ENCODE measurements at regions not wholly inside any gene's neighbourhood (a gene's known extent, or its start where the extent isn't known, plus 50 kb on each side); places are given as distances from the start of the nearest gene placed in this dataset.

GRCh38 chr20:57038608-57039440 is 227.6 kb downstream of the BMP7 start:
- no peak overlapping the region for H2AFZ ChIP-seq (ENCODE audit: low read depth, low read length)
- no peaks in the 10 kb centered on the region for H3K79me2 ChIP-seq (ENCODE audit: low read length)
- no peak overlapping the region for H3K9ac ChIP-seq (ENCODE audit: low read length)
- no peak overlapping the region for H3K27ac ChIP-seq (ENCODE audit: low read length)
- peaks cover 89% of the 10 kb centered on the region for H3K27me3 ChIP-seq (ENCODE audit: low read depth, low read length)
- TF ChIP-seq CTCF (IDR thresholded peaks at IDR 0.05; ENCODE audit: low read depth, low read length) (no peak), EZH2phosphoT487 (IDR thresholded peaks at IDR 0.05; ENCODE audit: low read depth) (no peak)
- H3K4me1 ChIP-seq (ENCODE audit: low read length), result no peaks in the 10 kb centered on the region
- peaks cover 6% of the 10 kb centered on the region for H3K36me3 ChIP-seq (replicated peaks; ENCODE audit: low read depth, low read length)
- no peak overlapping the region for H3K4me3 ChIP-seq (ENCODE audit: low read length)
- H4K20me1 ChIP-seq (ENCODE audit: insufficient read depth, low read length), result no peaks in the 10 kb centered on the region
- peaks cover 7% of the 10 kb centered on the region for H3K9me3 ChIP-seq (ENCODE audit: insufficient read depth, low read length)
- no peak overlapping the region for H3K4me2 ChIP-seq (ENCODE audit: low read length)

GRCh38 chr20:57040466-57040865 is 226.0 kb downstream of the BMP7 start:
- Histone ChIP-seq H2AFZ (ENCODE audit: low read depth, low read length) (no peak overlapping the region), H3K36me3 (replicated peaks; ENCODE audit: low read depth, low read length) (no peaks in the 10 kb centered on the region), H3K27ac (ENCODE audit: low read length) (no peak overlapping the region), H3K27me3 (ENCODE audit: low read depth, low read length) (peaks cover 82% of the 10 kb centered on the region), H3K9me3 (ENCODE audit: insufficient read depth, low read length) (no peaks in the 10 kb centered on the region), H3K4me2 (ENCODE audit: low read length) (no peak overlapping the region), H4K20me1 (ENCODE audit: insufficient read depth, low read length) (no peaks in the 10 kb centered on the region), H3K4me3 (ENCODE audit: low read length) (no peak overlapping the region), H3K4me1 (ENCODE audit: low read length) (no peaks in the 10 kb centered on the region), H3K9ac (ENCODE audit: low read length) (no peak overlapping the region), H3K79me2 (ENCODE audit: low read length) (no peaks in the 10 kb centered on the region)
- TF ChIP-seq EZH2phosphoT487 (IDR thresholded peaks at IDR 0.05; ENCODE audit: low read depth) (no peak), CTCF (IDR thresholded peaks at IDR 0.05; ENCODE audit: low read depth, low read length) (no peak)

- H3K27ac ChIP-seq (ENCODE audit: low read length), result no peak overlapping the region
- H3K4me1 ChIP-seq (ENCODE audit: low read length), result no peaks in the 10 kb centered on the region
- no peak overlapping the region for H3K4me3 ChIP-seq (ENCODE audit: low read length)
- no peak for TF ChIP-seq EZH2phosphoT487 (IDR thresholded peaks at IDR 0.05; ENCODE audit: low read depth)
- no peak for TF ChIP-seq CTCF (IDR thresholded peaks at IDR 0.05; ENCODE audit: low read depth, low read length)
- no peak overlapping the region for H3K4me2 ChIP-seq (ENCODE audit: low read length)
- H3K79me2 ChIP-seq (ENCODE audit: low read length), result no peaks in the 10 kb centered on the region
- no peaks in the 10 kb centered on the region for H3K9me3 ChIP-seq (ENCODE audit: insufficient read depth, low read length)
- no peak overlapping the region for H3K9ac ChIP-seq (ENCODE audit: low read length)
- H3K27me3 ChIP-seq (ENCODE audit: low read depth, low read length), result peaks cover 78% of the 10 kb centered on the region
- H2AFZ ChIP-seq (ENCODE audit: low read depth, low read length), result no peak overlapping the region
- no peaks in the 10 kb centered on the region for H4K20me1 ChIP-seq (ENCODE audit: insufficient read depth, low read length)
- no peaks in the 10 kb centered on the region for H3K36me3 ChIP-seq (replicated peaks; ENCODE audit: low read depth, low read length)
Measured at GRCh38 chr20:57040924-57041323, 225.5 kb downstream of the BMP7 start.

GRCh38 chr20:57043091-57043490 is 223.3 kb downstream of the BMP7 start:
- TF ChIP-seq EZH2phosphoT487 (IDR thresholded peaks at IDR 0.05; ENCODE audit: low read depth) (no peak), CTCF (IDR thresholded peaks at IDR 0.05; ENCODE audit: low read depth, low read length) (no peak)
- Histone ChIP-seq H3K36me3 (replicated peaks; ENCODE audit: low read depth, low read length) (no peaks in the 10 kb centered on the region), H3K9me3 (ENCODE audit: insufficient read depth, low read length) (no peaks in the 10 kb centered on the region), H4K20me1 (ENCODE audit: insufficient read depth, low read length) (no peaks in the 10 kb centered on the region), H3K27ac (ENCODE audit: low read length) (no peak overlapping the region), H3K9ac (ENCODE audit: low read length) (no peak overlapping the region), H3K4me3 (ENCODE audit: low read length) (no peak overlapping the region), H2AFZ (ENCODE audit: low read depth, low read length) (no peak overlapping the region), H3K27me3 (ENCODE audit: low read depth, low read length) (peaks cover 69% of the 10 kb centered on the region), H3K79me2 (ENCODE audit: low read length) (no peaks in the 10 kb centered on the region), H3K4me1 (ENCODE audit: low read length) (peaks cover 17% of the 10 kb centered on the region), H3K4me2 (ENCODE audit: low read length) (no peak overlapping the region)
